MM.1S (cell line): ENCODE measurements at regions not wholly inside any gene's neighbourhood (a gene's known extent, or its start where the extent isn't known, plus 50 kb on each side); places are given as distances from the start of the nearest gene placed in this dataset.
"Not testable (repeated sequence)": the region's sequence is repeated elsewhere in the genome, so short reads cannot be mapped to it uniquely, and the experiment has no call there.

Experiments
- DNase-seq: peaks from one replicate; pipeline ENCODE4 v3.0.0-alpha.2; 2015
- H2AFZ ChIP-seq: fragments of 300-600 bp; sonication (generic); 2 replicates; pipeline ENCODE4 v1.6.0; 2016; ENCODE audit warnings: antibody characterized with exemption, low read length
- H3F3A ChIP-seq: fragments of 300-600 bp; sonication (generic); 2 replicates; pipeline ENCODE4 v1.6.1; 2016; ENCODE audit warnings: mild to moderate bottlenecking, antibody characterized with exemption, low read length, moderate library complexity, mixed read lengths; ENCODE audit not compliant: insufficient read depth
- H3K27ac ChIP-seq: fragments of 300-600 bp; sonication (generic); 2 replicates; pipeline ENCODE4 v1.5.1; 2016; ENCODE audit warnings: mild to moderate bottlenecking, low read length
- H3K27me3 ChIP-seq: fragments of 300-600 bp; sonication (generic); replicated peaks from 2 replicates; pipeline ENCODE4 v1.6.0; 2016; ENCODE audit warnings: low read length; ENCODE audit not compliant: insufficient read depth
- H3K36me3 ChIP-seq: fragments of 300-600 bp; sonication (generic); replicated peaks from 2 replicates; pipeline ENCODE4 v1.6.1; 2016; ENCODE audit warnings: mild to moderate bottlenecking, low read length, mixed read lengths; ENCODE audit not compliant: insufficient read depth
- H3K4me1 ChIP-seq: fragments of 300-600 bp; sonication (generic); 2 replicates; pipeline ENCODE4 v1.6.1; 2016; ENCODE audit warnings: low read length, mixed read lengths
- H3K4me2 ChIP-seq: fragments of 300-600 bp; sonication (generic); 2 replicates; pipeline ENCODE4 v1.6.0; 2016; ENCODE audit warnings: low read depth, low read length
- H3K4me3 ChIP-seq: fragments of 300-600 bp; sonication (generic); 2 replicates; pipeline ENCODE4 v1.5.1; 2016; ENCODE audit warnings: low read length, mixed read lengths
- H3K79me2 ChIP-seq: fragments of 300-600 bp; sonication (generic); 2 replicates; pipeline ENCODE4 v1.6.1; 2016; ENCODE audit warnings: mixed run types, low read length, mixed read lengths
- H3K9ac ChIP-seq: fragments of 300-600 bp; sonication (generic); 2 replicates; pipeline ENCODE4 v1.6.1; 2016; ENCODE audit warnings: low read length, mixed read lengths
- H3K9me2 ChIP-seq: fragments of 300-600 bp; sonication (generic); replicated peaks from 2 replicates; pipeline ENCODE4 v1.6.1; 2016; ENCODE audit warnings: mild to moderate bottlenecking, low read length, mixed read lengths; ENCODE audit not compliant: insufficient read depth
- H3K9me3 ChIP-seq: fragments of 300-600 bp; sonication (generic); replicated peaks from 2 replicates; pipeline ENCODE4 v1.6.1; 2016; ENCODE audit warnings: mild to moderate bottlenecking, low read length, mixed read lengths; ENCODE audit not compliant: insufficient read depth
- H4K20me1 ChIP-seq: fragments of 300-600 bp; sonication (generic); 2 replicates; pipeline ENCODE4 v1.6.1; 2016; ENCODE audit warnings: mild to moderate bottlenecking, low read length, moderate library complexity, mixed read lengths; ENCODE audit not compliant: insufficient read depth
- EZH2 ChIP-seq: fragments of 300-600 bp; sonication (generic); optimal IDR thresholded peaks from 2 replicates; pipeline ENCODE3; 2017; ENCODE audit warnings: low read depth, mild to moderate bottlenecking, antibody characterized with exemption, low read length, mixed read lengths
- EZH2phosphoT487 ChIP-seq: fragments of 300-600 bp; sonication (generic); IDR thresholded peaks from 2 replicates; pipeline ENCODE4 v1.6.1; 2018; ENCODE audit warnings: antibody characterized with exemption, low read length
- TF ChIP-seq, protein P1 (sequence below): fragments of 300-600 bp; sonication (generic); IDR thresholded peaks from 2 replicates; pipeline ENCODE4 v1.5.1; 2016; ENCODE audit warnings: antibody characterized with exemption, low read length, mixed read lengths

DNA sequence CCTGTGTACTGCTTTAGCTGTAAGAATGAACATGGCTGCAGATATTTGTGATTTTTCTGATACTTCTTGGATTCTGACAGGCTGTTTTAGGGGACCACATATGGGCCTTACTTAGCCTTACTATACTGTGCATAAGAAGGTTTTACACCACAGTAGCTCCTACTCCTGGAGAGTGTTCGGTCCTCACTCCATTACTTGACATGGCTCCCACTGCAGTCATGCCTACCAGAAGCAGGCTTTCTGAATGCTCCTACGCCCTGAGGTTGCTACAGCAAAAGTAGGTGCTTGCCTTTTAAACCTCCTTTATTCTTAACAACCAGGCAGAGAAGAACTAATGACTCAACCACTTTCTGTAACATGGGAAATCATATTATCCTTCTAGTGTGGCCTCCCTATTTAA, 125.2 kb upstream of the MAP2 start:
- H3K4me1 ChIP-seq = no peaks in the 10 kb centered on the region
- no peaks in the 10 kb centered on the region for H3K79me2 ChIP-seq
- H3K27ac ChIP-seq = no peak overlapping the region
- no peaks in the 10 kb centered on the region for H3K27me3 ChIP-seq
- no peaks in the 10 kb centered on the region for H3F3A ChIP-seq
- H3K9ac ChIP-seq = no peak overlapping the region
- TF ChIP-seq EZH2phosphoT487 (no peak), EZH2 (no peak)
- TF ChIP-seq, protein P1, sequence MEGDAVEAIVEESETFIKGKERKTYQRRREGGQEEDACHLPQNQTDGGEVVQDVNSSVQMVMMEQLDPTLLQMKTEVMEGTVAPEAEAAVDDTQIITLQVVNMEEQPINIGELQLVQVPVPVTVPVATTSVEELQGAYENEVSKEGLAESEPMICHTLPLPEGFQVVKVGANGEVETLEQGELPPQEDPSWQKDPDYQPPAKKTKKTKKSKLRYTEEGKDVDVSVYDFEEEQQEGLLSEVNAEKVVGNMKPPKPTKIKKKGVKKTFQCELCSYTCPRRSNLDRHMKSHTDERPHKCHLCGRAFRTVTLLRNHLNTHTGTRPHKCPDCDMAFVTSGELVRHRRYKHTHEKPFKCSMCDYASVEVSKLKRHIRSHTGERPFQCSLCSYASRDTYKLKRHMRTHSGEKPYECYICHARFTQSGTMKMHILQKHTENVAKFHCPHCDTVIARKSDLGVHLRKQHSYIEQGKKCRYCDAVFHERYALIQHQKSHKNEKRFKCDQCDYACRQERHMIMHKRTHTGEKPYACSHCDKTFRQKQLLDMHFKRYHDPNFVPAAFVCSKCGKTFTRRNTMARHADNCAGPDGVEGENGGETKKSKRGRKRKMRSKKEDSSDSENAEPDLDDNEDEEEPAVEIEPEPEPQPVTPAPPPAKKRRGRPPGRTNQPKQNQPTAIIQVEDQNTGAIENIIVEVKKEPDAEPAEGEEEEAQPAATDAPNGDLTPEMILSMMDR = no peak
- DNase-seq = no peak
- H2AFZ ChIP-seq = no peak overlapping the region
- no peaks in the 10 kb centered on the region for H3K9me3 ChIP-seq
- no peak overlapping the region for H3K4me2 ChIP-seq
- no peaks in the 10 kb centered on the region for H3K9me2 ChIP-seq
- H3K36me3 ChIP-seq = no peaks in the 10 kb centered on the region
- no peak overlapping the region for H3K4me3 ChIP-seq
- no peaks in the 10 kb centered on the region for H4K20me1 ChIP-seq

DNA sequence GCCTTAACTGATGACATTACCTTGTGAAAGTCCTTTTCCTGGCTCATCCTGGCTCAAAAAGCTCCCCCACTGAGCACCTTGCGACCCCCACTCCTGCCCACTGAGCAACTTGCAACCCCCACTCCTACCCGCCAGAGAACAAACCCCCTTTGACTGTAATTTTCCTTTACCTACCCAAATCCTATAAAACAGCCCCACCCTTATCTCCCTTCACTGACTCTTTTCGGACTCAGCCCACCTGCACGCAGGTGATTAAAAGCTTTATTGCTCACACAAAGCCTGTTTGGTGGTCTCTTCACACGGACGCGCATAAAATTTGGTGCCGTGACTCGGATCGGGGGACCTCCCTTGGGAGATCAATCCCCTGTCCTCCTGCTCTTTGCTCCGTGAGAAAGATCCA, 124.4 kb upstream of the MAP2 start:
- H3K36me3 ChIP-seq = not testable (repeated sequence)

DNA sequence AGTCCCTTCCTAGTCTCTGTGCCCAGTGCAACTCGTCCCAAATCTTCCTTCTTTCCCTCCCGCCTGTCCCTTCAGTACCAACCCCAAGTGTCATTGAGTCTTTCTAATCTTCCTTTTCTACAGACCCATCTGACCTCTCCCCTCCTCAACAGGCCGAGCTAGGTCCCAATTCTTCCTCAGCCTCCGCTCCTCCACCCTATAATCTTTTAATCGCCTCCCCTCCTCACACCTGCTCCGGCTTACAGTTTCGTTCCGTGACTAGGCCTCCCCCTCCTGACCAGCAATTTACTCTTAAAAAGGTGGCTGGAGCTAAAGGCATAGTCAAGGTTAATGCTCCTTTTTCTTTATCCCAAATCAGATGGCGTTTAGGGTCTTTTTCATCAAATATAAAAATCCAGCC, 123.1 kb upstream of the MAP2 start:
- not testable (repeated sequence) for H3K27ac ChIP-seq, H3K9ac ChIP-seq, H3K9me3 ChIP-seq, H3K9me2 ChIP-seq, H3K36me3 ChIP-seq, H3K4me2 ChIP-seq, H3K4me3 ChIP-seq, H3K4me1 ChIP-seq, H2AFZ ChIP-seq, H4K20me1 ChIP-seq, H3K79me2 ChIP-seq, H3F3A ChIP-seq, DNase-seq, H3K27me3 ChIP-seq

More for the DNA sequence above, 124.4 kb upstream of the MAP2 start:
- H3K4me3 ChIP-seq, H3K9ac ChIP-seq, H3F3A ChIP-seq, H3K27ac ChIP-seq, H3K9me3 ChIP-seq, H3K27me3 ChIP-seq, DNase-seq, H3K9me2 ChIP-seq, H4K20me1 ChIP-seq, H3K4me2 ChIP-seq, H2AFZ ChIP-seq, H3K79me2 ChIP-seq, H3K4me1 ChIP-seq: not testable (repeated sequence)

DNA sequence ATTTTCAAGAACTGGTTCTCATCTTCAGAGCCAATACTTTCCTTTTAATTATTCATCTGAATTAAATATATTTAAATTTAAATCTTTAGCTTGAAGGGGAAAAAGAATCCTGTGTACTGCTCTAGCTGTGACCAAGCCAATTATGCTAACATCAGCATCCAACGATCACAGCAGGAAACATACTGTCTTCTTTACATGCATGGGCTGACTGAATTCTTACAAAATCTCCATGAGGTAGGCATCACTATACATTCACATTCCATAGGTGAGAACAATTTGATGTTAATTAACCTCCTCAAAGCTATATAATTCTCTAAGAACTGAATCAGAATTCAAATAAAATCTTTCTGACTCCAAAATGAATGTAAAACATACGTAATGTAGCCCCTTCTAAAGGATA, 118.8 kb upstream of the MAP2 start:
- Histone ChIP-seq H3K9ac (no peak overlapping the region), H4K20me1 (no peaks in the 10 kb centered on the region), H3K36me3 (no peaks in the 10 kb centered on the region), H3K9me3 (no peaks in the 10 kb centered on the region), H3K9me2 (no peaks in the 10 kb centered on the region), H3K4me1 (no peaks in the 10 kb centered on the region), H3K27me3 (no peaks in the 10 kb centered on the region), H3F3A (no peaks in the 10 kb centered on the region), H3K4me3 (no peak overlapping the region), H2AFZ (no peak overlapping the region), H3K79me2 (no peaks in the 10 kb centered on the region), H3K27ac (no peak overlapping the region), H3K4me2 (no peak overlapping the region)
- TF ChIP-seq EZH2 = no peak
- no peak for TF ChIP-seq EZH2phosphoT487
- TF ChIP-seq, protein P1 = no peak
- DNase-seq = no peak
